ENCODE measurements at regions not wholly inside any gene's neighbourhood (a gene's known extent, or its start where the extent isn't known, plus 50 kb on each side); places are given as distances from the start of the nearest gene placed in this dataset.

- no peak for DNase-seq
These were observed 1437.6 kb downstream of the UQCRFS1 start for GRCh38 chr19:27775395-27775794.

- no peak for DNase-seq
These were observed 1438.1 kb downstream of the UQCRFS1 start for GRCh38 chr19:27774827-27775226.

DNA sequence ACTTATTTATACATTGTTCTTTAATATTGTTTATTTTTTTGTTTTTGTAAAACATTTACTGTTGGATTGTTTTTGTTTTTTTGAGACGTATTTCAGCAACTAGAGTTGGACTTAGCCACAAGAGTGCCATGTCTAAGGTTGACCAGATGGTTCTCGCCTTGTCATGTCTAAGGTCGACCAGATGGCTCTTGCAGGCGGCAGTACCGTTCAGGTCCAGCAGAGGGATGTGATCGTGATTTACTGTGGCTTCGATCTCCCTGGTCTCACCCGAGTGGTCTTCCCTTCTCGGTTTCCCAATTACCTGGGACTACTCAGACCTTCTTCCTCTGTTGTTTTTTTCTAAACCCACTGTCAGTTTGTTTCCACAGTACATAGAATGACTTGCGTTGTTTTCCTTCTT is 1438.6 kb downstream of the UQCRFS1 start:
- DNase-seq: no peak

DNA sequence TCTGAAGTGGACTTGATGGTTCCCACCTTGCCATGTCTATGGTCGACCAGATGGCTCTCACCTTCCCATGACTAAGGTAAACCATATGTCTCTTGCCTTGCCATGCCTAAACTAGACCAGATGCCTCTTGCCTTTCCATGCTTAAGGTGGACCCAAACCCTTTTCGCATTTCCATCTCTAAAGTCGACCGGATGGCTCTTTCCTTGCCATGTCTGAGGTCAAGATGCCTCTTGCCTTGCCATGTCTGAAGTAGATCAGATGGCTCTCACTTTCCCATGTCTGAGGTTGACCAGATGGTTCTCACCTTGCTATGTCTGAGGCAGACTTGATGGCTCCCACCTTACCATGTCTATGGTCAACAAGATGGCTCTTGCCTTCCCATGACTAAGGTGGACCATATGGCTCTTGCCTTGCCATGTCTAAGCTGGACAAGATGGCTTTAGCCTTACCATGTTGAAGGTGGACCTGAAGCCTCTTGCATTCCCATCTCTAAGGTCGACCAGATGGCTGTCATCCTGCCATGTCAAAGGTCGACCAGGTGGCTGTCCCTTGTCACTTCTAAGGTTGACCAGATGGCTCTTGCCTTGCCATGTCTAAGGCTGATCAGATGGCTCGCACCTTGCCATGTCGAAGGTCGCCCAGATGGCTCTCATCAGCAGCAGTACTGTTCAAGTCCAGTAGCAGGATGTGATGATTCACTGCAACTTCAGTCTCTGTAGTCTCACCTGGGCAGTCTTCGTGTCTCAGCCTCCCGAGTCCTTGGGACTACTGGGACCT is 1439.4 kb downstream of the UQCRFS1 start:
- DNase-seq: no peak

GRCh38 chr19:27772059-27772458 is 1440.9 kb downstream of the UQCRFS1 start:
- no peak for DNase-seq

DNA sequence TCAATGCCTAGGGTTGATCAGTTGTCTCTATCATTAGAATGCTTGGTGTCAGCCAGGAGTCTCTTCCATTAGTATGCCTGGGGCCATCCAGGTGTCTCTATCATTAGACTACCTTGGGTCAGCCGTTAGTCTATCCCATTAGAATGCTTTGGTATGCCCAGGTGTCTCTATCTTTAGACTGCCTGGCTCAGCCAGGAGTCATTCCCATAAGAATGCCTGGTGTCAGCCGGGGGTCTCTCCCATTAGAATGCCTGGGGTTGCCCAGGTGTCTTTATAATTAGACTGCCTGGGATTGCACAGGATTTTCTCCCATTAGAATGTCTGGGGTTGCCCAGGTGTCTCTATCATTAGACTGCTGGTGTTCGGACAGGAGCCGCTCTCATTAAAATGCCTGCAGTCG is 1442.9 kb downstream of the UQCRFS1 start:
- no peak for DNase-seq

DNA sequence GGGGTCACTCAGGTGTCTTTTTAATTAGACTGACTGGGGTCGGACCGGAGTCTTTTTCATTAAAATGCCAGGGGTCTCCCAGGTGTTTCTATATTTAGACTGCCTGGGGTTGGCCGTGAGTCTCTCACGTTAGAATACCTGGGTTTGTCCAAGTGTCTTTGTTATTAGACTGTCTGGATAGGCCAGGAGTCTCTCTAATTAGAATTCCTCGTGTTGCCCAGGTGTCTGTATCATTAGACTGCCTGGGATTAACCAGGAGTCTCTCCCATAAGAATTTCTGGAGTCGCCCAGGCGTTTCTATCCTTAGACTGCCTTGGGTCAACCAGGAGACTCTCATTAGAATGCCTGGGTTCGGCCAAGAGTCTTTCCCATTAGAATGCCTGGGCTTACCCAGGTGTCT is 1445.7 kb downstream of the UQCRFS1 start:
- no peak for DNase-seq

GRCh38 chr19:27765912-27766725 is 1446.8 kb downstream of the UQCRFS1 start:
- DNase-seq: no peak

DNA sequence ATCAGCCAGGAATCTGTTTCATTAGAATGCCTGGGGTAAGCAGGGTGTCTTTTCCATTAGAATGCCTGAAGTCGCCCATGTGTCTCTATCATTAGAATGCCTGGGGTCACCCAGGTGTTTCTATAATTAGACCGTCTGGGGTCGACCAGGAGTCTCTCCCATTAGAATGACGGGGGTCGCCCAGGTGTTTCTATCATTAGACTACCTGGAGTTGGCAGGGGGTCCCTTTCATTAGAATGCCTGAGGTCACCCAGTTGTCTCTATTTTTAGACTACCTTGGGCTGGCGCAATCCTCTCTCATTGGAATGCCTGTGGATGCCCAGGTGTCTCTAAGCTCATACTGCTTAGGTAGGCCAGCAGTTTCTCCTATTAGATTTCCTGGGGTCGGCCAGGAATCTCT is 1447.6 kb downstream of the UQCRFS1 start:
- no peak for DNase-seq

DNA sequence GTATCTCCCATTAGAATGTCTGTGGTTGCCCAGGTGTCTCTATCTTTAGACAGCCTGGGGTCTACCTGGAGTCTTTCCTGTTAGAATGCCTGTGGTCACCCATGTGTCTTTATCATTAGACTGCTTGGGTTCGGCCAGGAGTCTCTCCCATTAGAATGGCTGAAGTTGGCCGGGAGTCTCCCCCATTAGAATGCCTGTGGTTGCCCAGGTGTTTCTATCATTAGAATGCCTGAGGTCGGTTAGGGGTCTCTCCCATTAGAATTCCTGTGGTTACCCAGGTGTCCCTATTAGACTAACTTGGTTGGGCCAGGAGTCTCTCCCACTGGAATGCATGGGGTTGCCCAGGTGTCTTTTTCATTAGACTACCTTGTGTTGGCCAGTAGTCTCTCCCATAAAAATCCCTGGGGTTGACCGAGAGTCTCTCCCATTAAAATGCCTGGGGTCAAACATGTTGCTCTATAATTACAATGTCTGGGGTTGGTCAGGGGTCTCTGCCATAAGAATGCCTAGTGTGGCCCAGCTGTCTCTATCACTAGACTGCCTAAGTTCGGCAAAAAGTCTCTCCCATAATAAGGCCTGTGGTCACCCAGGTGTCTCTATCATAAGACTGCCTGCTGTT is 1448.7 kb downstream of the UQCRFS1 start:
- no peak for DNase-seq

GRCh38 chr19:27762933-27763332 is 1450.0 kb downstream of the UQCRFS1 start:
- no peak for DNase-seq

DNA sequence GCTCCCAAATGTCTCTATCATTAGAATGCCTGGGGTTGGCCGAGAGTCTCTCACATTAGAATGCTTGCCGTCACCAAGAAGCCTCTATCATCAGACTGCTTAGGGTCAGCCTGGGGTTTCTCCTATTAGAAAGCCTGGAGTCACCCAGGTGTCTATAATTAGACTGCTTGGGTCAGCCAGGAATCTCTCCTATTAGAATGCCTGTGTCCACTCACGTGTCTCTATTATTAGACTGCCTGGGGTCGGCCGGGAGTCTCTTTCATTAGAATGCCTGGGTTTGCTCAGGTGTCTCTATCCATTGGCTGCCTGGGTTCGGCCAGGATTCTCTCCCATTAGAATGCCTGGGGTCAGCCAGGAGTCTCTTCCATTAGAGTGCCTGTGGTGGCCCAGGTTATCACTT is 1453.1 kb downstream of the UQCRFS1 start:
- no peak for DNase-seq

DNA sequence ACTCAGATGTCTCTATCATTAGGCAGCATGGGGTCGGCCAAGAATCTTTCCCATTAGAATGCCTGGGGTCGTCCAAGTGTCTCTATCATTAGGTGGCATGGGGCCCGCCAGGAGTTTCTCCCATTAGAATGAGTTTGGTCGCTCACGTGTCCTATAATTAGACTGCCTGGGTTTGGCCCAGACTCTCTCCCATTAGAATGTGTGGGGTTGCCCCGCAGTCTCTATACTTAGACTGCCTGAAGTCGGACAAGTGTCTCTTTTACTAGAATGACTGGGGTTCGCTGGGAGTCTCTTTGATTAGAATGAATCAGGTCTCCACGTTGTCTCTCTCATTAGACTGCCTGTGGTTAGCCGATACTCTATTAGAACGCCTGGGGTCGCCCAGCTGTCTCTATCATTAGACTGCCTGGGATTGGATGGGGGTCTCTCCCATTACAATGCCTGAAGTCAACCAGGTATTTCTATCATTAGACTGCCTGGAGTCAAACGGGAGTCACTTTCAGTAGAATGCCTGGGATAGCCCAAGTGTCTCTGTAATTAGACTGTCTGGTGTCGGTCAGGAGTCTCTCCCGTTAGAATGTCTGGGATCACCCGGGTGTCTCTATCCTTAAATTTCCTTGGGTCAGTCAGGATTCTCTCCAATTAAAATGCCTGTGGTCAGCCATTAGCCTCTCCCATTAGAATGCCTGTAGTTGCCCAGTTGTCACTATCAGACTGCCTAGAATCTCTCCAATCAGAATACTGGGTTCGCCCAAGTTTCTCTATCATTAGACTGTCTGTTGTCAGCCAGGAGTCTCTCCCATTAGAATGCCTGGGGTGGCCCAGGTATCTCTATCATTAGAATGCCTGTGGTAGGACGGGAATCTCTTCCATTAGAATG is 1454.1 kb downstream of the UQCRFS1 start:
- no peak for DNase-seq

- DNase-seq: no peak
These were observed 1458.3 kb downstream of the UQCRFS1 start for GRCh38 chr19:27754700-27755099.

DNA sequence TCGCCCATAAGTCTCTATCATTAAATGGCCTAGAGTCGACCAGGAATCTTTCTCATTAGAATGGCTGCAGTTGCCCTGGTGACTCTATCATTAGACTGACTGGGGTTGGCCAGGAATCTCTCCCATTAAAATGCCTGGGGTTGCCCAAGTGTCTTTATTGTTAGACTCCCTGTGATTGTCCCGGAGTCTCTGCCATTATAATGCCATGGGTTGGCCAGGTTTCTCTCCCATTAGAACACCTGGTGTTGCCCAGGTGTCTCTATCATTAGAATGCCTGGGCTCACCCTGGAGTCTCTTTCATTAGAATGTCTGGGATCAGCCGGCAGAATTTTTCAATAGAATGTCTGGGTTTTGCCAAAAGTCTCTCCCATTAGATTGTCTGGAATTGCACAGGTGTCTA is 1459.3 kb downstream of the UQCRFS1 start:
- DNase-seq: no peak

DNA sequence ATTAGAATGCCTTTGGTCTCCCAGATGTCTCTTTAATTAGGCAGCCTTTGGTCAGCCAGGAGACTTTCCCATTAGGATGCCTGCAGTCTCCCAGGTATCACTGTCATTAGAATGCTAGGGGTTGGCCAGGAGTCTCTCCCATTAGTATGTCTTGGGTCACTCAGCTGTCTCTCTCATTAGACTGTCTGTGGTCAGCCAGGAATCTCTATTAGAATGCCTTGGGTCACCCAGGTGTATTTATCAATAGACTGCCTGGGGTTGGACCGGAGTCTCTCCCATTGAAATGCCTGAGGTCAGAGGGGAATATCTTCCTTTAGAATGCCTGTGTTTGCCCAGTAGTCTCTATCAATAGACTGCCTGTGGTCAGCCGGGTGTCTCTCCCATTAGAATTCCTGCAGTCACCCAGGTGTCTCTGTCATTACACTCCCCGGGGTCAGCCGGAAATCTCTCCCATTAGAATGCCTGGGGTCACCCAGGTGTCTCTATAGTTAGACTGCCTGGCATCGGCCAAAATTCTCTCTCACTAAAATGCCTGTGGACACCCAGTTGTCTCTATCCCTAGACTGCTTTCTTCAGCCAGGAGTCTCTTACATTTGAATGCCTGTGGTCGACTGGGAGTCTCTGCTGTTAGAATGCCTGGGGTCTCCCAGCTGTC is 1460.3 kb downstream of the UQCRFS1 start:
- DNase-seq: no peak

DNA sequence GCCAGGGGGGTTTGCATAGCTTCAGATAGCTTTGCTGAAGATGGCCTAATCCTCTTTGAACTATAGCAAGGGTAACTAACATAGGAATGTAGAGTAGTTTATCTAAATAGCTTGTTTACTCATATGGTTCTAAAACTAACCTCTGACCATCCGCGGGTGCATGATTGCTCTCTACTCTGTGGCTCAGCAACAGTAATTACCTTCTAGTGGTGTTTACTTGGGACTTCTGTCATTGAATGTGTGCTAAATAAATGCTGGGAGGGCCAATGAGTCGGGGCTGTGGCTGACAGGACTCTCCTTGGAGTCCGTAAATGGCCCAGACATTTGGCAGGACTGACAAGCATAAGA is 1461.9 kb downstream of the UQCRFS1 start:
- DNase-seq: no peak

- no peak for DNase-seq
These were observed 1462.4 kb downstream of the UQCRFS1 start for GRCh38 chr19:27750391-27751043.

DNA sequence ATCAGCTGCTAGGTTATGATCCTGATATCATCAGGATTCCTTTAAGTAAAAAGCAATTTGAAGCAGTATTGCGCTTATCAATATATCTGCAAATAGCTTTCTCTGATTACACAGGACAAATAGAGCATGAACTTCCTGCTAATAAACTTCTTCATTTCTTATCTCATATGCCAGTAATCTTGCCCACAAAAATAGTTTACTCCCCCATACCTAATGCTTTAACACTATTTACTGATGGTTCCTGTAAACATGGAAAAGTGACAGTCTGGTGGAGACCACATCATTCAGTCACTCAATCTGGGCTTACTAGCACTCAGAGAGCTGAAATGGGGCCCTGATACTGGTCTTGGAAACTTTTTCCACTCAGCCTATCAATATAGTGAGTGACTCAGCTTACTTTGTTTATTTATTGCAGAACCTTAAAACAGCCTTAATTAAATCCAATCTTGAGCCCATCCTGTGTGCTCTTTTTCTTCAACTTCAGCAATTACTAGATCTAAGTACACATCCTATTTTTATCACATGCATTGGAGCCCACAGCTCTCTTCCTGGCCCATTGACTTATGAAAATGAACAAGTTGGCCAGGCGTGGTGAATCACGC is 1464.3 kb downstream of the UQCRFS1 start:
- DNase-seq: no peak

GRCh38 chr19:27746691-27747380 is 1466.1 kb downstream of the UQCRFS1 start:
- no peak for DNase-seq
